ENCODE measurements at regions not wholly inside any gene's neighbourhood (a gene's known extent, or its start where the extent isn't known, plus 50 kb on each side); places are given as distances from the start of the nearest gene placed in this dataset.

DNA sequence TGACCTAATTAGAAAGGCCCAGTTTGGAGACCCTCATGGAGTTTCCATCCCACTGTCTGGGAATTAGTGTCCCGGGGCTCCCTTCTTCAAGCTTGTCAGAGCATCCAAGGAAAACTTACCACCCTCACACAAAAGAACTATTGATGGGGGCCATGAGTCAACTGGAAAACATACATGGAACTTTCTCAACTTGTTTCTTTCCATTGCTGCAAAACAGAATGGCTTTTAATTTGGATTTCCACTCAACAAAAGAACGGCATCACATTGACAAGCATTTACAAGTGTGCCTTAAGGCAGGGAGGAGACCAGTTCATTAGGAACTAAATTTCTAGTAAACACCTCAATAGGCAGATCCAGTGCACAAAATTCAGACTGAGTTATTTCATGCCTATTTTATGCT lies 289.1 kb upstream of the PREP start:
- TF ChIP-seq MYC (IDR thresholded peaks at IDR 0.05; ENCODE audit: borderline replicate concordance, low read length) (no peak), HOXB5 (CRISPR knock-in tag; IDR thresholded peaks at IDR 0.05) (no peak), ZFP36 (IDR thresholded peaks at IDR 0.05; ENCODE audit: borderline replicate concordance, partially characterized antibody) (no peak), GATA3 (IDR thresholded peaks at IDR 0.05; ENCODE audit: borderline replicate concordance) (no peak), NR3C1 (IDR thresholded peaks at IDR 0.05) (no peak), SREBF2 (IDR thresholded peaks at IDR 0.05) (no peak), PHF8 (IDR thresholded peaks at IDR 0.05; ENCODE audit: borderline replicate concordance, low read depth) (no peak), SMC3 (IDR thresholded peaks at IDR 0.05) (no peak), KDM5A (IDR thresholded peaks at IDR 0.05) (no peak), HOXB13 (CRISPR knock-in tag; IDR thresholded peaks at IDR 0.05; ENCODE audit: low read depth) (no peak), JUN (IDR thresholded peaks at IDR 0.05) (no peak), RARB (CRISPR knock-in tag; IDR thresholded peaks at IDR 0.05) (no peak)
- TF ChIP-seq, protein P1, sequence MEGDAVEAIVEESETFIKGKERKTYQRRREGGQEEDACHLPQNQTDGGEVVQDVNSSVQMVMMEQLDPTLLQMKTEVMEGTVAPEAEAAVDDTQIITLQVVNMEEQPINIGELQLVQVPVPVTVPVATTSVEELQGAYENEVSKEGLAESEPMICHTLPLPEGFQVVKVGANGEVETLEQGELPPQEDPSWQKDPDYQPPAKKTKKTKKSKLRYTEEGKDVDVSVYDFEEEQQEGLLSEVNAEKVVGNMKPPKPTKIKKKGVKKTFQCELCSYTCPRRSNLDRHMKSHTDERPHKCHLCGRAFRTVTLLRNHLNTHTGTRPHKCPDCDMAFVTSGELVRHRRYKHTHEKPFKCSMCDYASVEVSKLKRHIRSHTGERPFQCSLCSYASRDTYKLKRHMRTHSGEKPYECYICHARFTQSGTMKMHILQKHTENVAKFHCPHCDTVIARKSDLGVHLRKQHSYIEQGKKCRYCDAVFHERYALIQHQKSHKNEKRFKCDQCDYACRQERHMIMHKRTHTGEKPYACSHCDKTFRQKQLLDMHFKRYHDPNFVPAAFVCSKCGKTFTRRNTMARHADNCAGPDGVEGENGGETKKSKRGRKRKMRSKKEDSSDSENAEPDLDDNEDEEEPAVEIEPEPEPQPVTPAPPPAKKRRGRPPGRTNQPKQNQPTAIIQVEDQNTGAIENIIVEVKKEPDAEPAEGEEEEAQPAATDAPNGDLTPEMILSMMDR (IDR thresholded peaks at IDR 0.05): no peak
- TF ChIP-seq, protein P2, sequence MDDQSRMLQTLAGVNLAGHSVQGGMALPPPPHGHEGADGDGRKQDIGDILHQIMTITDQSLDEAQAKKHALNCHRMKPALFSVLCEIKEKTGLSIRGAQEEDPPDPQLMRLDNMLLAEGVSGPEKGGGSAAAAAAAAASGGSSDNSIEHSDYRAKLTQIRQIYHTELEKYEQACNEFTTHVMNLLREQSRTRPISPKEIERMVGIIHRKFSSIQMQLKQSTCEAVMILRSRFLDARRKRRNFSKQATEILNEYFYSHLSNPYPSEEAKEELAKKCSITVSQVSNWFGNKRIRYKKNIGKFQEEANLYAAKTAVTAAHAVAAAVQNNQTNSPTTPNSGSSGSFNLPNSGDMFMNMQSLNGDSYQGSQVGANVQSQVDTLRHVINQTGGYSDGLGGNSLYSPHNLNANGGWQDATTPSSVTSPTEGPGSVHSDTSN (IDR thresholded peaks at IDR 0.05): no peak
- TF ChIP-seq, protein P3, sequence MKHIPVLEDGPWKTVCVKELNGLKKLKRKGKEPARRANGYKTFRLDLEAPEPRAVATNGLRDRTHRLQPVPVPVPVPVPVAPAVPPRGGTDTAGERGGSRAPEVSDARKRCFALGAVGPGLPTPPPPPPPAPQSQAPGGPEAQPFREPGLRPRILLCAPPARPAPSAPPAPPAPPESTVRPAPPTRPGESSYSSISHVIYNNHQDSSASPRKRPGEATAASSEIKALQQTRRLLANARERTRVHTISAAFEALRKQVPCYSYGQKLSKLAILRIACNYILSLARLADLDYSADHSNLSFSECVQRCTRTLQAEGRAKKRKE (CRISPR knock-in tag; IDR thresholded peaks at IDR 0.05; ENCODE audit: low read depth): no peak
- TF ChIP-seq, protein P4, sequence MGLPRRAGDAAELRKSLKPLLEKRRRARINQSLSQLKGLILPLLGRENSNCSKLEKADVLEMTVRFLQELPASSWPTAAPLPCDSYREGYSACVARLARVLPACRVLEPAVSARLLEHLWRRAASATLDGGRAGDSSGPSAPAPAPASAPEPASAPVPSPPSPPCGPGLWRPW (IDR thresholded peaks at IDR 0.05): no peak
- TF ChIP-seq, protein P5, sequence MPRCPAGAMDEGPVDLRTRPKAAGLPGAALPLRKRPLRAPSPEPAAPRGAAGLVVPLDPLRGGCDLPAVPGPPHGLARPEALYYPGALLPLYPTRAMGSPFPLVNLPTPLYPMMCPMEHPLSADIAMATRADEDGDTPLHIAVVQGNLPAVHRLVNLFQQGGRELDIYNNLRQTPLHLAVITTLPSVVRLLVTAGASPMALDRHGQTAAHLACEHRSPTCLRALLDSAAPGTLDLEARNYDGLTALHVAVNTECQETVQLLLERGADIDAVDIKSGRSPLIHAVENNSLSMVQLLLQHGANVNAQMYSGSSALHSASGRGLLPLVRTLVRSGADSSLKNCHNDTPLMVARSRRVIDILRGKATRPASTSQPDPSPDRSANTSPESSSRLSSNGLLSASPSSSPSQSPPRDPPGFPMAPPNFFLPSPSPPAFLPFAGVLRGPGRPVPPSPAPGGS (IDR thresholded peaks at IDR 0.05): no peak
- ChIA-PET CTCF (no interaction called here), POLR2A (no interaction called here)
- WGBS (ENCODE audit: missing lambda C conversion rate): 31% methylated on average over 2 of the region's 2 CpGs
- no peaks in the 10 kb centered on the region for H3K4me1 ChIP-seq
- H3K4me3 ChIP-seq: no peak overlapping the region
- H3K9me3 ChIP-seq: peaks cover 20% of the 10 kb centered on the region
- H3K4me2 ChIP-seq: no peak overlapping the region
- DNase-seq (ENCODE audit: low read depth in 1 of 2, low spot score in 1 of 2): no peak
- H3K27ac ChIP-seq: no peak overlapping the region
- no peak for FAIRE-seq
- no peak for ATAC-seq

DNA sequence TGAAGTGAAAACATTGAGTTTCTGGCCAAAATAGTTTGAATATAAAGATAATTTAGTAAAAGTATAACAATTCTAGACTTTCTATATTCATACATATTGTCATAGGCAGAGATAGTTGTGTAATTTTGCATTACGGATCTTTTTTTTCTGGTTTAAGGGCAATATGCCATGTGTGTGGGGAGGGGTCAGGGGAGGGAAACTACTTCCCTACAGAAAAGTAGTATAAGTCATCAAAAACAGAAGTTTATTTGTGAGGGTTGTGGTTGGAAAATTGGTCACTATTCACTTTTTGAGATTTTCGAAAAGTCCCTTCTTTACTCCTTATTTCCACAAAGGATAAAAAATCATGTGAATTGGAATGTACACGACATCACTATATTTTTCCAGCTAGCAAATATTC lies 288.2 kb upstream of the PREP start:
- TF ChIP-seq NPAS2 (CRISPR knock-in tag; IDR thresholded peaks at IDR 0.05; ENCODE audit: borderline replicate concordance): no peak
- no peak for TF ChIP-seq JUNB (IDR thresholded peaks at IDR 0.05)
- TF ChIP-seq TFCP2L1 (CRISPR knock-in tag; IDR thresholded peaks at IDR 0.05): no peak
- TF ChIP-seq SMC3 (IDR thresholded peaks at IDR 0.05): no peak
- no peak for TF ChIP-seq HEYL (CRISPR knock-in tag; IDR thresholded peaks at IDR 0.05)
- TF ChIP-seq JUN (IDR thresholded peaks at IDR 0.05): no peak
- TF ChIP-seq MAFK (IDR thresholded peaks at IDR 0.05; ENCODE audit: partially characterized antibody): no peak
- TF ChIP-seq CBX2 (IDR thresholded peaks at IDR 0.05; ENCODE audit: borderline replicate concordance, low read depth): no peak
- TF ChIP-seq POLR2AphosphoS2 (conservative IDR thresholded peaks at IDR 0.05; ENCODE audit: low read length): no peak
- no peak for TF ChIP-seq FOSB (CRISPR knock-in tag; IDR thresholded peaks at IDR 0.05)
- no peak for TF ChIP-seq EHF (CRISPR knock-in tag; IDR thresholded peaks at IDR 0.05)
- TF ChIP-seq, protein P6, sequence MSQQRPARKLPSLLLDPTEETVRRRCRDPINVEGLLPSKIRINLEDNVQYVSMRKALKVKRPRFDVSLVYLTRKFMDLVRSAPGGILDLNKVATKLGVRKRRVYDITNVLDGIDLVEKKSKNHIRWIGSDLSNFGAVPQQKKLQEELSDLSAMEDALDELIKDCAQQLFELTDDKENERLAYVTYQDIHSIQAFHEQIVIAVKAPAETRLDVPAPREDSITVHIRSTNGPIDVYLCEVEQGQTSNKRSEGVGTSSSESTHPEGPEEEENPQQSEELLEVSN (IDR thresholded peaks at IDR 0.05; ENCODE audit: borderline replicate concordance, low read depth): no peak
- no peak for TF ChIP-seq ESRRA (IDR thresholded peaks at IDR 0.05; ENCODE audit: borderline replicate concordance, low read length)
- TF ChIP-seq MAZ (IDR thresholded peaks at IDR 0.05; ENCODE audit: borderline replicate concordance, low read depth, low read length): no peak
- no peak for TF ChIP-seq HOXB5 (CRISPR knock-in tag; IDR thresholded peaks at IDR 0.05)
- no peak for TF ChIP-seq PHF8 (IDR thresholded peaks at IDR 0.05; ENCODE audit: borderline replicate concordance, low read depth)
- no peak for TF ChIP-seq HDAC2 (IDR thresholded peaks at IDR 0.05)
- FAIRE-seq: no peak

More for the DNA sequence above, 288.2 kb upstream of the PREP start:
- CTCF ChIA-PET: interaction anchor here (0.6 kb wide), 1 partner anchor 50 kb away, joined by 3 read pairs; no protein-coding TSS in a partner anchor
- no peak for ATAC-seq
- Histone ChIP-seq H3K4me2 (no peak overlapping the region), H3K9me3 (peaks cover 23% of the 10 kb centered on the region), H3K27ac (no peak overlapping the region), H3K4me1 (no peaks in the 10 kb centered on the region), H3K4me3 (no peak overlapping the region)
- no peak for DNase-seq (ENCODE audit: low read depth in 1 of 2, low spot score in 1 of 2)
- WGBS (ENCODE audit: missing lambda C conversion rate): 72% methylated on average over 3 of the region's 3 CpGs
- POLR2A ChIA-PET: no interaction called here
